GM12878 (cell line): ENCODE measurements at regions not wholly inside any gene's neighbourhood (a gene's known extent, or its start where the extent isn't known, plus 50 kb on each side); places are given as distances from the start of the nearest gene placed in this dataset.
A peak's percentile ranks its signal among the peaks of the same experiment; 100 is the strongest.

Experiments used
- BMI1 ChIP-seq: fragments of 450-650 bp; IDR thresholded peaks from 2 replicates; pipeline ENCODE4 v1.6.1; 2016; ENCODE audit warnings: mild to moderate bottlenecking, moderate library complexity, borderline replicate concordance
- CHD1 ChIP-seq: IDR thresholded peaks from 2 replicates; pipeline ENCODE4 v1.6.1; 2012; ENCODE audit warnings: low read depth, low read length, improper control_type of control experiment
- CUX1 ChIP-seq: IDR thresholded peaks from 2 replicates; pipeline ENCODE4 v1.6.1; 2012; ENCODE audit warnings: improper control_type of control experiment, low read depth, low read length; ENCODE audit not compliant: insufficient replicate concordance
- EP300 ChIP-seq, 2 experiments: fragments of 150-350 bp in 1 of 2; IDR thresholded peaks; 2 replicates each; pipeline ENCODE4 v1.6.1; 2011 to 2012; ENCODE audit warnings: low read depth in 2 of 2, low read length in 2 of 2, borderline replicate concordance in 1 of 2, improper control_type of control experiment in 1 of 2, inconsistent platforms in 1 of 2; ENCODE audit not compliant: control insufficient read depth in 1 of 2
- HDGF ChIP-seq: fragments of 450-650 bp; IDR thresholded peaks from 2 replicates; pipeline ENCODE4 v1.6.1; 2016; ENCODE audit warnings: antibody characterized with exemption
- KDM1A ChIP-seq: fragments of 200-600 bp; sonication (generic); IDR thresholded peaks from 2 replicates; pipeline ENCODE4 v1.6.1; 2016; ENCODE audit warnings: borderline replicate concordance
- MEF2B ChIP-seq: fragments of 450-650 bp; IDR thresholded peaks from 2 replicates; pipeline ENCODE4 v1.6.1; 2018; ENCODE audit warnings: mild to moderate bottlenecking, moderate library complexity; ENCODE audit not compliant: partially characterized antibody, poor library complexity, severe bottlenecking
- MTA3 ChIP-seq: IDR thresholded peaks from 2 replicates; pipeline ENCODE4 v1.6.1; 2012; ENCODE audit warnings: low read length, inconsistent platforms, borderline replicate concordance
- NR2C1 ChIP-seq: fragments of 450-650 bp; IDR thresholded peaks from 2 replicates; pipeline ENCODE4 v1.6.1; 2017; ENCODE audit warnings: antibody characterized with exemption, mild to moderate bottlenecking, moderate library complexity
- NR2C2 ChIP-seq: IDR thresholded peaks from 2 replicates; pipeline ENCODE4 v1.6.1; 2011; ENCODE audit warnings: borderline replicate concordance, low read depth; ENCODE audit not compliant: control insufficient read depth, insufficient read length
- POLR2AphosphoS2 ChIP-seq: IDR thresholded peaks from 2 replicates; pipeline ENCODE4 v1.6.1; 2011; ENCODE audit warnings: low read depth, mild to moderate bottlenecking, low read length, improper control_type of control experiment, moderate library complexity
- POU2F2 ChIP-seq: IDR thresholded peaks from 3 replicates; pipeline ENCODE4 v1.6.1; 2011; ENCODE audit warnings: low read depth, mild to moderate bottlenecking, low read length, borderline replicate concordance
- RAD51 ChIP-seq: fragments of 450-650 bp; IDR thresholded peaks from 2 replicates; pipeline ENCODE4 v1.6.1; 2016; ENCODE audit warnings: moderate library complexity, mild to moderate bottlenecking, inconsistent platforms
- RBBP5 ChIP-seq: fragments of 200-600 bp; sonication (generic); conservative IDR thresholded peaks from 2 replicates; pipeline ENCODE4 v1.6.1; 2016
- SUPT20H ChIP-seq: IDR thresholded peaks from 2 replicates; pipeline ENCODE4 v1.6.1; 2011; ENCODE audit warnings: low read depth, mild to moderate bottlenecking, low read length, moderate library complexity, borderline replicate concordance; ENCODE audit not compliant: control insufficient read depth
- TAF1 ChIP-seq: IDR thresholded peaks from 2 replicates; pipeline ENCODE4 v1.6.1; 2011; ENCODE audit warnings: mild to moderate bottlenecking, low read depth, low read length, borderline replicate concordance
- ZBTB4 ChIP-seq: fragments of 450-650 bp; formaldehyde crosslinking; IDR thresholded peaks from 2 replicates; pipeline ENCODE4 v1.4.0; 2022; ENCODE audit warnings: mild to moderate bottlenecking, moderate library complexity
- ZNF24 ChIP-seq: fragments of 450-650 bp; IDR thresholded peaks from 2 replicates; pipeline ENCODE4 v1.6.1; 2017; ENCODE audit warnings: antibody characterized with exemption, mild to moderate bottlenecking

GRCh38 chr20:47438464-47439381 is 63.0 kb upstream of the NCOA3 start (continued):
- no peak for TF ChIP-seq ZBTB4 (CRISPR knock-in tag)
- TF ChIP-seq HDGF: no peak
- TF ChIP-seq RAD51: peak; percentile 82
- no peak for TF ChIP-seq MTA3
- no peak for TF ChIP-seq CHD1
- no peak for TF ChIP-seq NR2C1
- no peak for TF ChIP-seq POLR2AphosphoS2
- no peak for TF ChIP-seq SUPT20H
- TF ChIP-seq ZNF24: no peak
- no peak for TF ChIP-seq NR2C2
- no peak for TF ChIP-seq RBBP5
- no peak; the same call in 1 of the 2 replicates for TF ChIP-seq TAF1
- peak; percentile 32 to 78; a peak in 3 of 4 replicates for TF ChIP-seq EP300 (IDR thresholded peaks at IDR 0.05; ENCODE audit: borderline replicate concordance in 1 of 2, control insufficient read depth in 1 of 2, low read depth in 2 of 2, low read length in 2 of 2)
- no peak for TF ChIP-seq MEF2B
- no peak for TF ChIP-seq BMI1
- TF ChIP-seq CUX1: no peak
- no peak for TF ChIP-seq KDM1A
- TF ChIP-seq POU2F2: no peak
